CD4-positive, alpha-beta T cell treated with Interleukin-15 for 4 hours (primary cell): ENCODE measurements at regions not wholly inside any gene's neighbourhood (a gene's known extent, or its start where the extent isn't known, plus 50 kb on each side); places are given as distances from the start of the nearest gene placed in this dataset.
A peak's percentile ranks its signal among the peaks of the same experiment; 100 is the strongest.
"Not testable (repeated sequence)": the region's sequence is repeated elsewhere in the genome, so short reads cannot be mapped to it uniquely, and the experiment has no call there.

Experiments
- DNase-seq: peaks from one replicate; pipeline ENCODE4 v3.0.0-alpha.2; 2020; ENCODE audit warnings: low spot score

- DNase-seq = no peak
Measured at GRCh38 chr7:47190462-47190861, 391.4 kb downstream of the TNS3 start.

GRCh38 chr7:47188653-47189315 lies 393.1 kb downstream of the TNS3 start:
- DNase-seq = no peak

- no peak for DNase-seq
Measured at GRCh38 chr7:47188136-47188535, 393.8 kb downstream of the TNS3 start.

- no peak for DNase-seq
Measured at GRCh38 chr7:47186316-47186715, 395.6 kb downstream of the TNS3 start.

GRCh38 chr7:47185839-47186238 lies 396.1 kb downstream of the TNS3 start:
- DNase-seq = no peak

- no peak for DNase-seq
Measured at GRCh38 chr7:47185170-47185569, 396.7 kb downstream of the TNS3 start.

GRCh38 chr7:47183862-47184590 lies 397.9 kb downstream of the TNS3 start:
- no peak for DNase-seq

GRCh38 chr7:47181746-47182361 lies 400.1 kb downstream of the TNS3 start:
- no peak for DNase-seq

- no peak for DNase-seq
Measured at GRCh38 chr7:47180516-47180826, 401.4 kb downstream of the TNS3 start.

GRCh38 chr7:47179812-47180515 lies 401.9 kb downstream of the TNS3 start:
- peak; percentile 1 for DNase-seq

GRCh38 chr7:47172602-47173539 lies 409.0 kb downstream of the TNS3 start:
- not testable (repeated sequence) for DNase-seq

GRCh38 chr7:47170516-47170915 lies 411.4 kb downstream of the TNS3 start:
- DNase-seq = no peak

- DNase-seq = no peak
Measured at GRCh38 chr7:47154791-47155190, 427.1 kb downstream of the TNS3 start.

- no peak for DNase-seq
Measured at GRCh38 chr7:47153576-47153975, 428.3 kb downstream of the TNS3 start.

GRCh38 chr7:47153058-47153457 lies 428.9 kb downstream of the TNS3 start:
- DNase-seq = no peak

- no peak for DNase-seq
Measured at GRCh38 chr7:47152307-47152706, 429.6 kb downstream of the TNS3 start.

- no peak for DNase-seq
Measured at GRCh38 chr7:47150497-47151260, 431.2 kb downstream of the TNS3 start.

GRCh38 chr7:47149971-47150370 lies 431.9 kb downstream of the TNS3 start:
- no peak for DNase-seq

GRCh38 chr7:47149208-47149839 lies 432.6 kb downstream of the TNS3 start:
- no peak for DNase-seq

GRCh38 chr7:47148536-47149207 lies 433.2 kb downstream of the TNS3 start:
- DNase-seq = no peak
